AG08396 (cell line): ENCODE measurements at regions not wholly inside any gene's neighbourhood (a gene's known extent, or its start where the extent isn't known, plus 50 kb on each side); places are given as distances from the start of the nearest gene placed in this dataset.

Source experiments
- DNase-seq: peaks from one replicate; pipeline ENCODE4 v3.0.0; 2012; ENCODE audit warnings: low spot score, mixed read lengths

DNA sequence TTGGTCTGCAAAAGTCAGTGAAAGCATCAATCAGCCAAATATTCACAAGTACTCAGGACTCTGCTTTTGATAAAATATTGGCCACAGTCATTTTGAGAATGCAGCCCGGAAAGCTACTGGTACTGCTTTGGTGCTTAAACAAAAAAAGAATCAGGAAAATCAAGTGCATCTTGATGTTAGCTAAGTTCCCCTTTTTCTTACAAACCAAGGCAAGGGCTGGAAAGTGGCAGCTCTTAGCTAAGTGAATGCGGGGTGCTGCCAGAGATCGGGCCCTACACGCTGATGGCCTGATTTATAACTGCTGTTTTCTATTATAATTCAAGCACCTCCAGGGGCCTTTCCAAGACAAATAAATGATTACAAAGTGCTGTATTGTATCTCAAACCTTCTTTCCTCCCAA, 136.8 kb upstream of the MGMT start:
- no peak for DNase-seq

DNA sequence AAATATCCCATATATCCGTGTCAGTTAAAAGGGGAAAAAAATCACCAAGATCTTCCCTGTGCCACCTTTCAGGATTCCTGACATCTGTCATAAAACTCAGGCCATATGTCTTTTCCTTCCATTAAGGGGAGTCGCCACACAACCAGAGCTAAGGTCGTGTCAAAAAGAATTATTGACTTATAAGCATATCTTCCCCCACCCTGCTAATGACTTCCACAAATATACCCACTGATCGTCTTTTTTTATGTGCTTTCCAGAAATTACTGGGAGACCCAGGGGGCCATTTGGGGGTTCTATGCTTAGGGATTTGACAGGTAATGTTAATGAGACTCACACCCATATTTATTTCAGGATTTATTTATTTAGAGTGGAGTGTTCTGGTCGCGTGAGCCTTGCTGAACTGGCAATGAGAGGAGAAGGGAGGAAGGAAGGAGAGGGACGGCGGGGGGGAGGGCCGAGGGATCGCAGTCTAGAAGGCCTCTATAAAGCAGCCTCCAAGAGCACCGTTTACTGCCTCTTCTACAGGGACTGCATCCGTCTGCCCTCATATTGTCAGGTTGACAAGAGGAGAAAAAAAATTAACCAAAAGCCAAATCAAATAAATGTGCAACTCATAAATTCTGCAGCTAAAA, 135.7 kb upstream of the MGMT start:
- no peak for DNase-seq

DNA sequence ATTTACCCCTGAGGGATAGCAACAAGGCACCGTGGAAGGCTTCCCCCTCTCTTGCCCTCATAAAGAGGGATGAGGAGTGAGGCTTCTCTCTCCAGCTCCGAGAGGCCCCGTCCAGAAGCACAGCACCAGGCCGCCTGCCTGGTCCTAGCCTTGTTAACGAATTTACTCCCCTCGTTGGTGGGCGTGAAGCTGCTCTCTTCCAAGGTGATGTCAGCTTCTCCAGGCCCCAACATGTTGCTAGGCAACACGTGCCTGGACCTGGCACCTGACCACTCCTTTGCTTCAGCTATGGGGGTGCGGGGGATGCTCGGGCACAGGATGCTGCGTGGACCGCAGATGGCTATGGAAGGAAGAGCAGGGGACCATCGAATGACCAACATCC, 135.2 kb upstream of the MGMT start:
- no peak for DNase-seq

DNA sequence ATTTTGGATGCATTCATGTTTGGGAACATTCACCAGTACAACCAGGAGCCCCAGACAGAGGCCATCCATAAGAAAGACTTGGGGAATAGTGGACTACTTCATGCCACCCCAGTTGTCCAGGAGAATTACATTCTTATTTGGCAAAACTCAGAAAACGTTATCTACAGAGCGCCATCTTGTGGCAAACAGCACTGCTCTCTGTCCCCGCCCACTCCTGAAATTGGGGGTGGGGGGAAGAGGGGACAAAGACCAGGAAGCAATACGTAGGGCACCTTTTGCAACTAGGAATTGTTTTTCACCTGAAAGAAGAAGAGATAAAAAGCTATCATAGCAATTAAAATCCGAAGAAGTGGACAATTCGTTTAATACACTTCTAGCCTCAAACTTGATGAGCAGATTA, 134.6 kb upstream of the MGMT start:
- DNase-seq, result no peak

DNA sequence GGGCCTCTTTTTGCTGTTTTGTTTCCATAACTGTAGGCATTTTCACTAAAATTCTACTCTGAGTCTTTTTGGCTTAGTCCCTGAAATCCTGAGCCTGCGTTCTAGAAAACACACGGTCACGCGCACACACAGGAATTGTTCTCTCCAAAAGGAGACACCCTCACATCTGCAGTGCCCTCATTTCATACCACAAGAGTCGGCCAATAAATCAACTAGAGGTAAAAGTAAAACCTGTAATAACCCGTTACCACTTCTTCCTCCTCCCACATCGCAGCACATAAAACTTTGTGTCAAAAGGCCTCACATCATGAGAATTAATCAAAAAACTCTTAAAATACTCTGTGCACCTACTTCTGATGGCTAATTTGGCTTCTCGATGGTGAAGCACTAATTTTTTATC, 133.3 kb upstream of the MGMT start:
- no peak for DNase-seq

DNA sequence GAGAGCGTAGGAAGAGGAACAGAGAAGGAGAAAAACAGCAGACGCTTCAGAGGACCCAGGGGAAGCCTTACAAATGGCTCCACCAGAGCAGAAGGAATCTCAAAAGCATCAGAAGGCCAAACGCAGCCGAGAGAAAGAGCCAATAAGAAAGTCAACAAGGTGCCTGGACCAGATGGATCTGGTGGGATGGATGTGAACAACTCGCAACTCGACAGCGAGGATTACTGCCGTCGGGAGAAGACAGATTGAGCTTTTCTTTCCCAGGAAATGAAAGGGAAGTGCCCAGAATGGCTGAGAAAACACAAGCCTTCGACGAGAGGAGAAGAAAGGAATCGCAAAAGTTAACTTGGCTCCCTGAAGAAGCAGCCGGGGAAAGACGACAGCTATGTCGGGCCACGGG, 132.8 kb upstream of the MGMT start:
- no peak for DNase-seq

DNA sequence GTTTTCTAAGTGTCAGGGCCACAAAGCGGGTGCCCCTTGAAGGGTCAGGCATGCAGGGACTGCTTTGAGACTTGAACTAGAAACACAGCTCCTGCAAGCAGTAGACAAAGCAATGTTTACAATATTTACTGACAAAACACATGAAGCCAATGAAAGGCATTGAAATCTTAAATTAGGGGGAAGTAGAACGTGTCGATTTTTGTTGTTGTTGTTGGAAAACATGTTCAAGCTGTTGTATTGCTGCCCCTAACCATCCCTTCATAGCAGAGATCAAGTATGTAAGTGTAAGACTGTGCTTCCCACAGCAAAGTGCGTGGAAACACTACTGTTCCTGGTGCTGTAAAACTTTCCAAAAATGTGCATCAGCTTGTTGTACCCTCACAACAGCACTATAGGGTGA, 131.6 kb upstream of the MGMT start:
- no peak for DNase-seq

DNA sequence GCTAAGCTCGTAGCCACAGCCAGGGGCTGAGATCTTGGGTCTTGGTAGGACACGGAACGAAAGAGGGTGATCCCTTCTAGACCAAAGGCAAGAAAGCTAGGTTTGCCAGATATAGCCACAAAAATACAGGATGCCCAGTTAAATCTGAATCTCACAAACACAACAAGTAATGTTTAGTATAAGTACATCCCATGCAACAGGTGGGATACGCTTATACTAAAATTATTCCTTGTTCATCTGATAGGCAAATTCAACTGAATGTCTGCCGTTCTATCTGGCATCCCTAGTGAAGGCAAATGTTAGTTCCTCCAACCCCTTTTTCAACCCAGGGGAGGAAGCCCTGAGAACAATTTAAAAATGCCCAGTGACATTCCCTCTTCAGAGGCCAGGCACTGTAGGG, 131.1 kb upstream of the MGMT start:
- no peak for DNase-seq

DNA sequence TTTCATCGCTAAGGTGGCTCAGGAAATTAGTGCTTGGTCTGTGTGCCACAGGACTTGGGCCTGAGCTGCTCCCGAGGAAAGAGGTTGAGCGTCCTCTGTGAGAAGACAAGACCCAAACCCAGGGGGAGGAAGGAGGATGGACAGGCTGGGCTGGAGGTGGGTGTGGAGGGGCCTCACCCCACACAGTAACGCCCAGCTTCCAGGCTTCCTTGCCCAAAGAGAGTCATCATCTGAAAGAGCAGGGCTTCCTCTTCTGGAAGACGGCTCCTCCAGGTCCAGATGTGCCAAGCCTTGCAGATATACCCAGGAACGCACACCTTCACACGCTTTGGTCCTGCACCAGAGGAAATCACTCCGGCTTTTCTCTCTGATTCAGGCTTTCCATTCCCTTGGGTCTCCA, 127.8 kb upstream of the MGMT start:
- no peak for DNase-seq

DNA sequence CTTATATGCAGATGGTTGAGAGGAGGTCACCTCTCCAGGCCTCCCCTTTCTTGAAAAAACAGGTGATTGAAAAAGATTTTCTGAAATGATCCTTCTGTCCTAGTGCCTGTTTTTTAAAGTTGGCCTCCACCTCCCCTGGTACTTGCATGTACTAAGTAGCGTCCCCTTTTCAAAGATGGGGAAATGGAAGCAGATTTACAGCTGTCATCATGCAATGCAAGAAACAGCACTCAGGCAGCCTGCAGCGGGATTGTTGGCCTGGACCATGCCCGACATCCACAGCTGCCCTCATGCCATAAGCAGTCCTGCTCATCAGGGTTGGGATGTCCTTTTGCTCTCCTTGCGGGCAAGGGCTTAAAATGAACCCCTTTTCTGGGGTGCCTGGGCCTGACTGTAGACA, 127.2 kb upstream of the MGMT start:
- no peak for DNase-seq

DNA sequence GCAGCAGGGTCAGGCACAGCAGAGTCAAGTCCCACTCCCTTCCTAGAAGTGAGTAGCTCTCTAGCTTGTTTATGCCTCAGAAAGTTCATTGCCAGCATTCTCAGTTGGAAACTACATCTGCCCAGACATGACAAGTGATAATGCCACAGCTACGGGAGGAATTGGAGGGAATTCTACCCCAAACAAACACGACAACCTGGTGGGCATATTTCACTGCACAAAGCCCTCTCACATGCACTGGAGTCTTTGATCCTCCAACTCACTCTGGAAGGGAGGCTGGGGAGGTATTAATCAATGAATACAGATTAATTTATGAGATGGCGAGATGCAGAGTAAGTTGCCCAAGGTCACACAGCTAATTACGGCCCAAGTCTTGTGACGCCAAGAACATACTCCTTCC, 126.0 kb upstream of the MGMT start:
- no peak for DNase-seq

DNA sequence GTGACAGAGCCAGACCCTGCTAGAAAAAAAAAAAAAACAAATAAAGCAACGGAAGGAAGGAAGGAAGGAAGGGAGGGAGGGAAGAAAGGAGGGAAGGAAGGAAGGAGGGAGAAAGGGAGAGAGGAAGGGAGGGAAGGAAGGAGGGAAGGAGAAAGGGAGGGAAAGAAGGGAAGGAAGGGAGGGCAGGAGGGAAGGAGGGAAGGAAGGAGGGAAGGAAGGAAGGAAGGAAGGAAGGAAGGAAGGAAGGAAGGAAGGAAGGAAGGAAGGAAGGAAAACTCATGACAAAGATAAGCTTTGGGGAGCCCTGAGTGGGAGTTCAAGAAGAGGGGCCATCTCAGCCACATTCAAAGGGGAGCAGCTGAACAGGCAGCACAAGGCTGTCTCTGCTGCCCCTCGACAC, 124.7 kb upstream of the MGMT start:
- no peak for DNase-seq

DNA sequence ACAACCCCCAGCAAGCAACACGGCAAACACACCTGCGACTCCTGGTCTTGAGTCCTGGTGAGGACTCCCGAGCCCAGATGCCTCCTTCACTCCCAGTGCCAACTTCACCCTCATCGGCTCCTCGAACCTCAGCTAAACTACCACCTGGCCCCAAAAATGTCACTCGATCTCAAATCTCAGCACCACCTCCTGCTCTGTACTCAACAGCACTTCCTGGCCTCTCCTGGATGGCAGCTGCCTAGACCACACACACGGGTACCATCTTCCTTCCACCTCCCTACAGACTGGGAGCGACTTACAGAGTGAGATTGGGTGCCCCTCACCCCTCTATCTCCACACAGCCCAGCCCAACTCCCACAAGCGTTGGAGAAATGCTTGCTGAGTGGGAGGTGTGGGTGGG, 123.9 kb upstream of the MGMT start:
- DNase-seq, result no peak

DNA sequence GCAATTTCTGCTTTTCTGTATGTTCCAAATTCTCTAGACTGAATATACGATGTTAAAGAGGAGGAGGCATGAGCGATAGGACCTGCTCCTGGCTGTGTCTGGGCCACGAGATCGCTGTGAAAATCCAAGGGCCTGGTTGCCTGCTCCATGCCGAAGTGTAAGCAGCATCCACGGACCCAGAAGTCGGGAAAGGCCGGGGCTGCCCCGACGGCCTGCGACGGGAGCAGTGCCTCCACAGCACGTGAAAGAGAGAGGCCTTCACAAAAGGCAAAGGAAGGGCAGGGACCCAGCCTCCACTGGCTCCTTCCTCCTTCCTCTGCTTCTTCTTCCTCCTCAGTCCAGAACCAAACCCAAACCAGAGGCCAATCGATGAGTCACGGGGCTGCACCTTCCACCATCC, 122.9 kb upstream of the MGMT start:
- no peak for DNase-seq

DNA sequence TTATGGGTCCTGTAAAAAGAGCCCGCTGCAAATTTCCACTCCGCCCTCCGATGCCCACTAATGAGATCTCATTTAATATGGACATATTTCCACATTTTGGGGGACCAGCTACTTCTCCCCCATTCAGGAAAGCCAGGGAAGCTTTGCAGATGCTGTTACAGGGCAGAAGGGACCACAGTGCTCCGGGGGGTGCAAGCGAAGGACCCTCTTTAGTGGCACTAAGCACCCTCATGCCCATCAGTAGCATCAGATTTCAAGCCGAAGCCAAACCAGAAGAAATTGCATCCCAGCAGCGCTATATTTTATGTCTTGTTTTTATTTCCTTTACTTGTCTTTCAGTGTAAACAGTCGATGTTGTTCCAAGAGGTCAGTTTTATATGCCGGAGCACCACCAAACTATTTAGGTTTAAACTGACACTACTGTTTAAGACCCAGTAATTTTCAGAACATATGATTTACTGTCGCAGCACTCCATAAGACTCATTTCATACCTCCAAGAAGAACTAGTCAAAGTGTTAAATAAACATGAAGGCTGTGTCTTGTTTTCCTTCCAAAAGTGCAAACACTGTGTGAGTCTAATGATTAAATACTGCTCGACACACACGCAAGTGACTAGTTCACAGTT, 122.2 kb upstream of the MGMT start:
- DNase-seq, result no peak

DNA sequence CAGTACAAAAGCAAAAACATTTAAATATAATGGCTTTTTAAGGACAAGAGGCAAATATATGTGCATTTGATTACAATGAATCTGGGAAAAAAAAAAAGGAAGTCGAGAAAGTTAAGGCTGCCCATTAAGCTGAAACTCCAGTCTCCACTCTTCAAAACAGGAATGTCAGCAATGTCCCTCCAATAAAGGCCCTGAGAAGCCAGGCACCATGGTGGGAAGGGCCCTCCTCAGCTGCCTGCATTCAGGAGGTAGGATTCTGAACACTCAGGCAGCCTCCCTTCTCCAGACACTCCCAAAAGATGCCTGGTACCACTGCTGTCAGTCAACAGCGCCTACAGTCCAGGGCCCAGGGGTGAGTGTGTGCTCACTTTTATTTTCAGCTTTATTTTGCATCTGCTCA, 121.3 kb upstream of the MGMT start:
- DNase-seq, result no peak

DNA sequence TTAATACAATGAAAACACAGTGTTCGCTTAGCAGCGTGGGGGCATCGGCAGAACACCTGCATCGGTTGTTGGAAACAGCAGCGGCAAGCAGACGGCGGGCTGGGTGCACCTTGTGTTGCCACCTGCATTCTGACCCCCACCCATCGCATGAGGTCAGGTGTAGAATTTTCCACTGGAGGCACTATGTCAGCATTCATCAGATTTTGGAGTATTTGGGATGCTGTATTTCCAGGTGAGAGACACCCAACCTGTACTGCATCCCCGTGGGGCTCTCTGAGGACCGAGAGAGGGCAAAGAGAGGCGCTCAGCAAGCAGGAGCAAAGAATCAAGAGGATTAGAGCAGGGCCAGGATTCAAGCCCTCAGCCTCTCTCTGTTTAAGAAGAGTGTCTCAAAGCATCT, 116.4 kb upstream of the MGMT start:
- DNase-seq, result no peak

DNA sequence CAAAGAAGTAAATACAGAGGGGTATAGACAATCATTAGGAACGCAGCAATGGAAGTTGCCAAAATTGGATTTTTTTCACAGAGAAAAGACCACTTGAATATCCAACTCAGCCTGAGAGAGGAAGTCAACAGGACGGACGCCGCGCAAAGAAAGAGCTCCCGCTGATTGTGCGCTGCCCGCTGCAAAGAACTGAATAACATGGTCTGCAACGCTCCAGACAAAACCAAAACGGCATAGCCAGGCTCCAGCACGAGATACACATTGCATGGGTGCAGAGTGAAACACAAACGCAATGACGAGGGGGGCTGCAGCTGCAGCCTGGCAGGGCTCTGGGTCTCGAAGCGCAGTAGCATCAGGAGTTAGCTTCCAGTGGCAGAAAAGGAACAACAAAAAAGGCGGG, 113.9 kb upstream of the MGMT start:
- DNase-seq, result no peak

DNA sequence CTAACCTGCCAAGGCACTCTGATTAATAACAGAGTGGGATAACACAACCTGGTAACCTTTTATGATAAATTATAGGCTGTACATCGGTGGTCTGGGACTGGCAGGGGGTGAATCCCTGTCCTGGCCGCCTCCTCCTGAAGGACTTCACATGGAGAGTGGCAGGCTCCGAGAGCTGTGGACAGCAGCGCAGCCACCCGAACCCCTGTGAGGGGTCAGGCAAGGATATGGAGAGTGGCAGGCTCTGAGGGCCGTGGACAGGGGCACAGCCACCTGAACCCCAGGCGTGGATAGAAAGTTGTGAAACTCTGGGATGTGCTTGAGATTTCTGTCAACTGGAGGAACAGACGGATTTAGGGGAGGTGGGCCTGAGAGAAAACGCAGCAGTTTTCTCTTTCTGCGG, 107.0 kb upstream of the MGMT start:
- DNase-seq, result no peak

DNA sequence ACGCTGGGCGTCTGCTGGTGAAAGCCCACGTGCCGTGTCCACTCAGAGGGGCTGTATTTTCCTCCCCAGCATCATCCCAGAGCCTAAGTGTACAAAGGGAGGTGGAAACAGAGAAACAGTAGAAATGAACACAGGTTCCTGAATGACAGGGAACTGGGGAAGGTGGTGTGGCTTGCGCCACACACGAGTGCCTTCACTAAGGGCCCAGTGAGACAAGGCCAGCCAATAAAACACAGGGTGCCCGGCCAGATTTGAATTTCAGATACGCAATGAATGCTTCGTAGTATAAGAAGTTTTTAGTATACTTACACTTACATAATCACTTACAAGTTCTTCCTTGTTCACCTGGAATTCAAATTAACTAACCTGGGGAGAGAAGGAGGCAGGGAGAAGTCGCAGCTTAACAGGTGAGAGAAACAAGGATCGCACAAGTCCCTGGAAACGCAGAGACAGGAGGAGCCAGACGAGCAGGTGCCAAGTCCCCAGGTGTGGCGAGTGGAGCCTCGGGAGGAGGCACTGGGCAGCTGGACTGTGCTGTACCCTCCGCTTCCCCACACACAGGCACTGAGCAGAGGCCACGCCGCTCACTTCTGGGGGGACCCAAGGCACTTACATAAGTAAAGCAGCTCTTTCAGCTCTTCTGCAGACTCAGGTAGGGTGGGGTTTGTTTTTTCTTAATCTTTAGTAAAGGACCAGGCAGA, 105.2 kb upstream of the MGMT start:
- DNase-seq, result no peak

DNA sequence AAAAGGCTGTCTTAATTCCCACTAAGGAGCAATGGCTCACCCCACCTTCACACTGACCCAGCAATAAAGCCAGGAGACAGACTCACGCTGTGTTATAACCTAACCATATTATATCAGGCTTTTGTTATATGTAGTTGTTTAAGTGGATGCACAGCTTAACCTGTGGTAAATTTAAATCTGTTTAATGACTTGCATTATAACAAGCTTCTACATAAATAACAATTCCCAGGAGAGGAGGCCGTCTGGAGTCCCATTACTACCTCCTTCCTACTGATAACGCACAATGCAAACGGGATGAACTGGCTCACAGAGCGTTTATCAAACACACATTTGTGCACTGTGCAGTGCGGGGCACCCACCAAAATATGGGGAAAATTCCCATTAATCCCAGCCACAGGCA, 102.1 kb upstream of the MGMT start:
- DNase-seq, result no peak

DNA sequence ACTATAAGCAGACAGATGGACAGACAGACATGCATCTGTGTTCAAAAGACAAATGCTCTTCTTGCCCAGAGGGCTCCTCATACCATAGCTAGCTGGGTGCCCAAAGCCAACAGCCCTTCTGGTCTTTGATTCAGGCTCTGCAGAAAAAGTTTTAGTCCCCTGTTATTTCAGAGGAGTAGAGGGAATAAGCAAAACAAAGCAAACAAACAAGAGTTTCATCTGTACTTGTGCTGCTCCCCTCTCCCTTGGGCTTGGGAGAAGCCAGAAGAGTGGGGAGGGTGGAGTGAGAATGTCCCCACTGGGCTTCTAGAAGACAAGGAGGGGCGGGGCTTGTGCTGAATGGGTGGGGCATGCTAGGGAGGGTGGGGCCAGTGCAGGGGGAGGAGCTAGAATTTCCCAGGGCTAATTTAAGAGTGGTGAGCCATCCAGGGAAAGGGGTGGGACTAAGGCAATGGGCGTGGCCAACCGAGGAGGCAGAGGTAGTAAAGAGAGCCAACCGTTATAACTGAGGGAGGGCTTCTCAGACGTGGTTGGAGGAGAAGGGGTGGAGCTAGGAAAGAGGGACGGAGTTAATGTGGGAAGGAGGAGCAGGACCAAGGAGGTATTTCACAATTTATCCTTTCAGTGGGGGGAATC, 101.2 kb upstream of the MGMT start:
- no peak for DNase-seq

DNA sequence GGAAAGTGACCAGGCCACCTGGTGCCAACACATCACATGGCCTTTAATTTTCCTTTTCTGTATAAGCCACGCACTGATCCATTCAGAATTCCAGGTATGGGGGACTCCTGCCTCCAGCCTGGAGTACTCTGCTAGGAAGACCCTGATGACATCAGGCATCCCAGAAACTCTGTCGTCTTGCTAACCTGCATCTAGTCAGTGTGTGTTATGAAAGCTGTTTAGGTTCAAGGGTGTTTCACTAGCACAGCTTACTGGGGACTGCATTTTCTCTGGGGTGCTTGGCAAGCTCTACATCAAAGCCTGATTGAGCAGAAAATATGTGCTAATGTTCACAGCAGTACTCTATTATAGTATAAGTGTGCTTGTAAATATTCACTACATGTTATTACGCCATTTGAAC, 100.6 kb upstream of the MGMT start:
- DNase-seq, result no peak

DNA sequence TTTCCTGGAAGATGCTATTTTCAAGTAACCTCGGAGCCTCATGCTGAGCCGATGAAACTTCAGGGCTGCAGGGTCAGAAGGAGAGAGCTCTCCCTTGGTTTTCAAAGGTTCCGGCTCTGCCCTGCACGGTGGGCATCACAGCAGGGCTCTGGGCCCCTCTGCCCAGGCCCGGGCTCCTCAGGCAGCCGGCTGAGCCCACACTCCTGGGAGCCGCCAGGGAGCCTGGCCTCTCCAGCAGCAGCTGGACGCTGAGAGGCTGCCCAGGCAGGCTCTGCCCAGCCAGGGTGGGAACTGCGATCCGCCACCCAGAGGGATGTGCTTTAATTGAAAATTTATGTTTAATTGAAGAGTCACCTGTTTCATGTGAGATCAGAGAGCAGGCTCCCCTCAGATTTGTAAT, 97.5 kb upstream of the MGMT start:
- DNase-seq, result no peak
